Calu3 (cell line): ENCODE measurements at regions not wholly inside any gene's neighbourhood (a gene's known extent, or its start where the extent isn't known, plus 50 kb on each side); places are given as distances from the start of the nearest gene placed in this dataset.

ENCODE experiments used
- BruUV-seq: library from RNA; stranded (reverse); fragments of 400-500 nt; replicated peaks from 2 replicates; lab custom pipeline; 2021; lab: Mats Ljungman, UMichigan
- CTCF ChIA-PET: fragments of 300-600 bp; sonication (Branson Sonifier 250); formaldehyde crosslinking; loops from one replicate; lab custom pipeline; 2022; ENCODE audit warnings: antibody characterized with exemption; lab: Charles Lee
- DNase-seq: peaks from one replicate; pipeline ENCODE4 v3.0.0; 2022
- H3K27ac Mint-ChIP-seq: one replicate; pipeline ENCODE4 v1.8.0; 2022; ENCODE audit warnings: mixed read lengths; ENCODE audit not compliant: unreplicated experiment
- H3K27me3 Mint-ChIP-seq: one replicate; pipeline ENCODE4 v1.8.0; 2022; ENCODE audit warnings: mixed read lengths; ENCODE audit not compliant: unreplicated experiment
- H3K36me3 Mint-ChIP-seq: one replicate; pipeline ENCODE4 v1.8.0; 2022; ENCODE audit warnings: mild to moderate bottlenecking, moderate library complexity, mixed read lengths; ENCODE audit not compliant: insufficient read depth, unreplicated experiment
- H3K4me1 Mint-ChIP-seq: one replicate; pipeline ENCODE4 v1.8.0; 2022; ENCODE audit warnings: mild to moderate bottlenecking, low read depth, mixed read lengths; ENCODE audit not compliant: unreplicated experiment
- H3K4me3 Mint-ChIP-seq: one replicate; pipeline ENCODE4 v1.8.0; 2022; ENCODE audit warnings: mild to moderate bottlenecking, low read depth, moderate library complexity, mixed read lengths; ENCODE audit not compliant: unreplicated experiment
- H3K9me3 Mint-ChIP-seq: one replicate; pipeline ENCODE4 v1.8.0; 2022; ENCODE audit warnings: low read depth, mixed read lengths; ENCODE audit not compliant: unreplicated experiment
- CTCF ChIP-seq: fragments of 200-600 bp; IDR thresholded peaks from one replicate; pipeline ENCODE4 v1.8.0; 2022; ENCODE audit warnings: antibody characterized with exemption; ENCODE audit not compliant: unreplicated experiment
- intact Hi-C: fragments of 100-400 bp; cut with micrococcal nuclease; formaldehyde crosslinking; loops from one replicate; pipeline ENCODE4 v1.10.0; 2022; ENCODE audit not compliant: unreplicated experiment

- no TSS peak for BruUV-seq
- Mint-ChIP-seq H3K27me3 (no peaks in the 10 kb centered on the region), H3K9me3 (no peaks in the 10 kb centered on the region), H3K4me3 (no peak overlapping the region), H3K4me1 (no peaks in the 10 kb centered on the region), H3K36me3 (no peaks in the 10 kb centered on the region), H3K27ac (no peak overlapping the region)
- intact Hi-C loops = no loop called here
- DNase-seq = no peak
- TF ChIP-seq CTCF = no peak
- CTCF ChIA-PET = no interaction called here
Observed at GRCh38 chr9:69965416-69966145, 78.1 kb upstream of the MAMDC2 start.

DNA sequence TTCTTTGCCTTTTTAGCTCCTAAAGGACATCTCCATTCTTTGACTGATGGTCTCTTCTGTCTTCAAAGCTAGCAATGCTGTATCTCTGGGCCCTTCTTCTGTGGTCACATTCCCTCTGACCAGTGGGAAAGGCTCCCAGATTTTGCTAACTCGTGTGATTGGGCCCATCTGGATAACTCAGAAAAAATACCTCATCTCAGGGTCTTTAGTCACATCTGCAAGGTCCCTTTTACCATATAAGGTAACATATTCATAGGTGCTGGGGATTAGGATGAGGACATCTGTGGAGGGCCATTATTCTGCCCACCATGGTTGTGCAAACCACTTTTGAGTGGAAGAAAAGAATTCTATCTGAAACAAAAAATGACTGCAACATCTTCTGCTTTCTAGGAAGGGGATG lies 76.3 kb upstream of the MAMDC2 start:
- no peaks in the 10 kb centered on the region for H3K27me3 Mint-ChIP-seq
- DNase-seq = no peak
- H3K4me3 Mint-ChIP-seq = no peak overlapping the region
- CTCF ChIA-PET = no interaction called here
- no peak for TF ChIP-seq CTCF
- no peaks in the 10 kb centered on the region for H3K36me3 Mint-ChIP-seq
- H3K27ac Mint-ChIP-seq = no peak overlapping the region
- no TSS peak for BruUV-seq
- H3K9me3 Mint-ChIP-seq = no peaks in the 10 kb centered on the region
- H3K4me1 Mint-ChIP-seq = peaks cover 6% of the 10 kb centered on the region
- intact Hi-C loops = no loop called here

- no peak for DNase-seq
- CTCF ChIA-PET = interaction anchor here (2.8 kb wide), 1 partner anchor 143 kb away, joined by 52 read pairs; no protein-coding TSS in a partner anchor
- no peaks in the 10 kb centered on the region for H3K9me3 Mint-ChIP-seq
- no peak overlapping the region for H3K27ac Mint-ChIP-seq
- H3K4me1 Mint-ChIP-seq = peaks cover 8% of the 10 kb centered on the region
- BruUV-seq = no TSS peak
- no peaks in the 10 kb centered on the region for H3K36me3 Mint-ChIP-seq
- H3K4me3 Mint-ChIP-seq = no peak overlapping the region
- TF ChIP-seq CTCF = no peak
- no peaks in the 10 kb centered on the region for H3K27me3 Mint-ChIP-seq
- intact Hi-C loops = loop anchor here (10.0 kb wide), 1 partner anchor 255 kb away; no protein-coding TSS in a partner anchor
Observed at GRCh38 chr9:69970001-69970533, 73.6 kb upstream of the MAMDC2 start.

GRCh38 chr9:69971643-69972449 lies 71.8 kb upstream of the MAMDC2 start:
- intact Hi-C loops = loop anchor here (1.0 to 10.0 kb wide), 3 partner anchors 139 to 630 kb away; no protein-coding TSS in a partner anchor
- CTCF ChIA-PET = interaction anchor here (0.8 to 2.8 kb wide), 2 partner anchors 141 to 147 kb away, joined by 4 to 52 read pairs; no protein-coding TSS in a partner anchor
- TF ChIP-seq CTCF = peak; percentile 72
- peak; percentile 67 for DNase-seq
- Mint-ChIP-seq H3K4me1 (peaks cover 8% of the 10 kb centered on the region), H3K4me3 (no peak overlapping the region), H3K27ac (peak overlapping the region; percentile 37), H3K9me3 (no peaks in the 10 kb centered on the region), H3K27me3 (no peaks in the 10 kb centered on the region), H3K36me3 (no peaks in the 10 kb centered on the region)
- BruUV-seq = no TSS peak
